ENCODE measurements at regions not wholly inside any gene's neighbourhood (a gene's known extent, or its start where the extent isn't known, plus 50 kb on each side); places are given as distances from the start of the nearest gene placed in this dataset.
"Not testable (repeated sequence)": the region's sequence is repeated elsewhere in the genome, so short reads cannot be mapped to it uniquely, and the experiment has no call there.

GRCh38 chr11:103736315-103737036, 300.0 kb upstream of the DDI1 start:
- DNase-seq, result no peak

- DNase-seq, result no peak
These were observed 299.3 kb upstream of the DDI1 start for GRCh38 chr11:103737037-103737622.

- DNase-seq, result no peak
These were observed 298.7 kb upstream of the DDI1 start for GRCh38 chr11:103737747-103738146.

DNA sequence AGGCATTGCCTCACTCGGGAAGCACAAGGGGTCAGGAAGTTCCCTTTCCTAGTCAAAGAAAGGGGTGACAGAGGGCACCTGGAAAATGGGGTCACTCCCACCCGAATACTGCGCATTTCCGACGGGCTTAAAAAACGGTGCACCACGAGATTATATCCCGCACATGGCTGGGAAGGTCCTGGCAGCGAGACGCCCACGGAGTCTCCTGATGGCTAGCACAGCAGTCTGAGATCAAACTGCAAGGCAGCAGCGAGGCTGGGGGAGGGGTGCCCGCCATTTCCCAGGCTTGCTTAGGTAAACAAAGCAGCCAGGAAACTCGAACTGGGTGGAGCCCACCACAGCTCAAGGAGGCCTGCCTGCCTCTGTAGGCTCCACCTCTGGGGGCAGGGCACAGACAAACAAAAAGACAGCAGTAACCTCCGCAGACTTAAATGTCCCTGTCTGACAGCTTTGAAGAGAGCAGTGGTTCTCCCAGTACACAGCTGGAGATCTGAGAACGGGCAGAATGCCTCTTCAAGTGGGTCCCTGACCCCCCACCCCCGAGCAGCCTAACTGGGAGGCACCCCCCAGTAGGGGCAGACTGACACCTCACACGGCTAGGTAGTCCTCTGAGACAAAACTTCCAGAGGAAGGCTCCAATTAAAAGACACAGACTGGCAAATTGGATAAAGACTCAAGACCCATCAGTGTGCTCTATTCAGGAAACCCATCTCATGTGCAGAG, 297.2 kb upstream of the DDI1 start:
- not testable (repeated sequence) for DNase-seq

GRCh38 chr11:103744496-103745153, 291.8 kb upstream of the DDI1 start:
- no peak for DNase-seq

- no peak for DNase-seq
These were observed 287.3 kb upstream of the DDI1 start for GRCh38 chr11:103749158-103749557.

DNA sequence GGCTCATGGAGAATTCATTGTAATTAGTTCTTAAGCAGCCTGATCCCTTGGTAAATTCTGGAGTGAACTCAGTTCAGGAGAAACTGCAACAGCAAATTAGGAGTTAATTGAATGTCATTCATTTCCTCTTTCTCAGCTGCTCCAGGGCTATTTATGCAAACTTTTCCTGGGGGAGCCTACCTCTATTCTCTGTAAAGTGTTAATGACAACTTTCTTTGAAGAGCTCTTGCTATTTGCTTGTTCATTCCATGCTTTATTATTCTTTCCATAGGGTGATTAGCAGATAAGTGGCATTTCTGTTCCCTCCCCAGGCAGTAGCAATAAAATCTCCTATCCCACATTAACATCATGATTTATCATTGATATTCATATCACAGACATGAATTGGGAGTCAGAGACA, 267.6 kb upstream of the DDI1 start:
- no peak for DNase-seq

GRCh38 chr11:103773059-103773458, 263.4 kb upstream of the DDI1 start:
- DNase-seq, result no peak

- no peak for DNase-seq
These were observed 262.9 kb upstream of the DDI1 start for GRCh38 chr11:103773537-103773936.

DNA sequence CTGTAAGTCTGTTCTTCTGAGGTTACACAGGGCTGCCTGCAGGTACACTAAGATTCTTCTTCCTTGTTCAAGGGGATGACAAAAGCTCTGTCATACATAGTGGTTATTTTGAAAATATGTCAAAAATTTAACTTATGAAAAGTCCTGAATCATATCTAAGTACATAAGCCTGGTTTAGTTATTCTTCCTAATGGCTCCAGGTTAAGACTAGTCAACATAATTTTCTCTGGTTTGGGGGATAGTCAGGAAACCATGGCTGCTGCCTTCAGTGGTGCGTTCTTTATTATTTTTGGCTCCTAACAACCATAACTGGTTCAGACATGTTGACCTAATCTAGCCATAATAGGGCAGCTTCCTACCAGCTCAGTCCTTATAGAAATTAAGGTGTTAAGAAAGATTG, 257.4 kb upstream of the DDI1 start:
- DNase-seq, result no peak

DNA sequence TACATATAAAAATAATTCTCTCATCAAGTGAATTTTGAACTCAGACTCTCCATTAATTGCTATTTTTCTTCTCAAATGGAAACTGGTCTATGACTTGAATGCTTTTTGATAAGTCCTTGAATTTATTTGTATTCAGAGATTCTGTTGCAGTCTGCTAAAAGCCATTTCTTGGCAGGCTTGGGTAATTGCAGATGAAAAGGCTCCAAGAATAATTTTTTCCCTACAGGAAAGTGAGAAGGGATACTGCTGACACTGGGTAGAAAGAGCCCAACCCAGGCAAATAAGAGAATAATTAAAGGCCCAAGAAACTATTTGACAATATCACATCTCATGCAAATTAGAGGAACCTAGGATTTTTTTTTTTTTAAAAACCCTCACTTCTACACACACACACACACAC, 246.5 kb upstream of the DDI1 start:
- no peak for DNase-seq

- no peak for DNase-seq
These were observed 243.4 kb upstream of the DDI1 start for GRCh38 chr11:103792981-103793468.

GRCh38 chr11:103794262-103794661, 242.2 kb upstream of the DDI1 start:
- no peak for DNase-seq

GRCh38 chr11:103798026-103798425, 238.4 kb upstream of the DDI1 start:
- DNase-seq, result no peak

DNA sequence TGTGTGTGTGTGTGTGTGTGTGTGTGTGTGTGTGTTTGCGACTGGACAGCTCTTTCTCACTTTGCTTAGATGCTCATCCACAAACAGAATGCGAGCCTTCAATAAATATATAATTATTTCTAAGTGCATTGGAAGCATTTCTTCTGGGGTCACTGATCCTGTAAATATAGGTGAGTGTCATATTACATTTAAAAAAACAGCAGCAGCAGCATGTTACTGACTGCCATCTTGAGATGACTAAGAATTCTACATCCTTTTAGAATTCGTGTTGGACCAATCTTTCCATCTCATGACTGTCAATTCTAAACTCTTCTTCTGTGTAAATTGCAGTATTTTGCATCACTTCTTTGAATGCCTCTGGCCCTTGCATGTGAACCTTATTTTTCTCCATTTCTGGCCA, 238.0 kb upstream of the DDI1 start:
- no peak for DNase-seq

DNA sequence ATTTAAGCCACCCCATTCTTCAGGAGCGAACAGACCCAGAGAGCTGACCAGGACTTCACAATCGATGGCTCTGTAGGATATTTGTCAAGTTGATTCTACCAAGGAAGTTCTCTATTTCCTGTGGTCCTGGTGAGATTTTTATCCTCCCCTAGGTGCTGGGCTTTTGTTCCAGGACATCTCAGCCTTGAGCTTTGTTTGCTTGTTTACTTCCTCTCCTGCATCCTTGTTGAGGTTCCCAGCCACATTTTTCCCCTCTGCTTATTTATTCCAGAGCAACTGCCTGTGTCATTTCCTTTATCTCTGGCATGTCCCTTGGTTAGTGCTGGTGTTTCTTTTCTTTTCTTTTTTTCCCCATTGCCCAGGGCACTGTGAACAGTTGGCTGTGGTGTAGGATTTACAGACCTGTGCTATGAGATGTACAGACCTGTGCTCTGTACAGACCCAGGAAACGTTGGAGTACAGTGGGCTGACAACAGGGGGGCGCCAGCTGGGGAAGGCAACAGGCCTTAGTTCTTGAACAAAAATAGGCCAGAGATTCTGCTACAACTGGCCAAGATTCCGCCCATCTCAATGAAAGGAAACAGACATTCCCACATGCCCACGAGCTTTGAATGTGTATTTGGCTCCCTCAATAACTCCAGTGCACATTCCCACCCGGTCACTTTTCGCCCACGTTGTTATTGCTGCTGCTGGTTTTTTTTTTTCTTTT, 235.9 kb upstream of the DDI1 start:
- DNase-seq, result no peak

GRCh38 chr11:103803062-103803461, 233.4 kb upstream of the DDI1 start:
- no peak for DNase-seq

- no peak for DNase-seq
These were observed 230.8 kb upstream of the DDI1 start for GRCh38 chr11:103805688-103806009.

GRCh38 chr11:103806130-103806895, 230.1 kb upstream of the DDI1 start:
- DNase-seq, result no peak

GRCh38 chr11:103807806-103808205, 228.6 kb upstream of the DDI1 start:
- DNase-seq, result no peak

GRCh38 chr11:103808252-103808651, 228.2 kb upstream of the DDI1 start:
- no peak for DNase-seq

GRCh38 chr11:103811870-103812455, 224.5 kb upstream of the DDI1 start:
- DNase-seq, result no peak
